ENCODE measurements at regions not wholly inside any gene's neighbourhood (a gene's known extent, or its start where the extent isn't known, plus 50 kb on each side); places are given as distances from the start of the nearest gene placed in this dataset.
"Not testable (repeated sequence)": the region's sequence is repeated elsewhere in the genome, so short reads cannot be mapped to it uniquely, and the experiment has no call there.

DNA sequence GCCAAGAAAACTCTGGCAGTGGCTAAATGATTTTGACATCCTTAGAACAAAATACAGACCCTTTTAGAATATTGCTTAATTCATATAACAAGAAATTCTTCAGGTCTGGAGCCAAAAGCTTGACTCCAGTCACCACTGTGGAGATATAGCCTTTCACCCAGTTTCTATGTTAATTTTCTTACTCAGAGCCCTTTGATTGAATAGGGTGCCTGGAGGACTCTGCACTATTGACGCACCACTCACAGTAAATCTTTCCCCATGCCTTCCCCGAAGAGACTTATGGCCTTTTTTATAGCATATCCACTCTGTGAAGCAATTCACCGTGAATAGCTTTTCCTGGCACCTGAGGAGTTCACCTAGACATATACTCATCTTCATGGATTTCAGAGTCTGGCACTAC is 613.8 kb downstream of the ZWINT start:
- DNase-seq (ENCODE audit: low read depth) = no peak

DNA sequence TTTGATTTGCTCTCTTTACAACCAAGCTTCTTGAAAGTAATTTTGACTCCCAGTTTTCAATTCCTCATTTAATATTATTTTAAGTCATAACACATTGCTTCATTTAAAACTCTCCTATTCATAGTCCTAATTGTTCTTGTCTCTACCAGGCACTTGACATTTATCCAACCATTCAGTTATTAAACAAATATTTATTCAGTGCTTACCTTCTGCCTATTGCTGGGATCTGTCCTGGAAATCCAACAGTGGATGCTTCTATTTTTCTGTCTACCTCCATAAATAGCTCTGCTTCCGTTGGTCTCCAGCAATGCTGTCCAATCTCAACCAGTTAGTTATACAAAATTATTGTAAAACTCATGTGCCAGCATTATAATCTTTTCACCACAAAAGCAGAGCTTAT is 615.1 kb downstream of the ZWINT start:
- no peak for DNase-seq (ENCODE audit: low read depth)

DNA sequence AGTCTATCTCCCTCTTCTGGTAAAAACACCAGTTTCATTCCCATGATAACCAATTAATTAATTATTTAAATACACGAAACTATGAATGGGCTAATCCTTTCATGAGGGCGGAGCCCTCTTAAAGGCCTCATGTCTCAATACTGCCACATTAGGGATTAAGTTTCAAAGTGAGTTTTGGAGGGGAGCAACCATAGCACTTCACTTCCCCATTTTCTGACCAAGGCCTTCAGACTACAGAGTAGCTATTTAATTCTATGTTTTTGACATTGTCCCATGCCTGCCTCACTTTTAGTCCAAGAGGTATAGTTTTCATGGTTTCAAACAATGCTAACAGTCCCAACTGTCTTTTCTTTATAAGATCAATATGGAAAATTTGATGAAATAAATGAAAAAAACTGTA is 618.6 kb downstream of the ZWINT start:
- DNase-seq (ENCODE audit: low read depth) = no peak

GRCh38 chr10:55740767-55741166 is 620.3 kb downstream of the ZWINT start:
- peak; percentile 1 for DNase-seq (ENCODE audit: low read depth)

DNA sequence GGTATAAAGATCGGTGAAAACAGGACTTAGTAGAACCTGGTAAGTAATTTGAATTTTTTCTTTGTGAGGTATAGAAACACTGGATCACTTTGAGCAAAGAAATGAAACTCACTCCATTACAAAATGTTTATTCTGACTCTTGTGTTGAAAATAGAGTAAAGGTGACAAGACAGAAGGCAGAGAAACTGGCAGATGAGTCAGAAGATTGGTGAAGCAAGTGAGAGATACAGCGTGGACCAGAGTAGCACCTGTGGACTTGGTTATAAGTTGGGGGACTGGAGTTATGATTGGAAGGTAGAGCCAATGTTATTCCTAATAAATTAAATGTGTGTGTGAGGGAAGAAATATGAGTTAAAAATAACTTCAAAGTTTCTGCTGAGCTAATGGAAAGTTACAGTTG is 620.9 kb downstream of the ZWINT start:
- DNase-seq (ENCODE audit: low read depth) = no peak

DNA sequence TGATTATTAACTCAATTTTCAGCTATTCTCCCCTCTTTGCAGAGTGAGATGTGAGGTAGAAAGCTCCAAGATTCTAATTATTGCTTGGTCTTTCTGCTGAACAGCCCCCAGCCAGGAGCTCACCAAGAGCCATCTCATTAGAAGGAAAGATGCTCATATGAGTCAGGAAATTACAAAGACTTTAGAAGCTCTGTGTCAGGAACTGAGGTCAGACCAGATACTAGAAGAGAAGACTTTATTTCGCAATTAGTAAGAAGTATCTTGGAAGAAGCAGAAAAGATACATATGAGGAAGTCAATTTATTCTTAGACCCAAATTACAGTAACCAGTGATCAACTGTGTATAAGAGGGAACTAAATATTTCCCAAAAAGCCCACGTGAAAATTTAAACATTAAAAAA is 626.9 kb downstream of the ZWINT start:
- DNase-seq (ENCODE audit: low read depth) = no peak

DNA sequence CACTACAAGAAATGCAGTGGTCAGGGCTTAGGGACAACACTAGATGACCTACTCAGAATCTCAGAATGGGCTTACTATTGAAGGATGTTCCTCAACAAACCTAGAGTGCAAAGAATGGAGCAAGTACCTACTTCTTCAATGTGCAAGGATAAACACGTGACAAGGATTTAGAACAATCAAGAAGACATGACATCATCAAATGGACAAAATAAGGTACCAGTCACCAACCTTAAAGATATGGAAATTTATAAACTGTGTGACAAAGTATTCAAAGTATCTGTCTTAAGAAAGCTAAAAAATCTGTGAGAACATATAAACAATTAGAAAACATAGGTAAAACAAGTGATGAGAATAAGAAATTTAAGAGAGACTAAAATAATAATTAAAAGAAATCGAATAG is 656.1 kb downstream of the ZWINT start:
- DNase-seq (ENCODE audit: low read depth) = no peak

- DNase-seq (ENCODE audit: low read depth) = no peak
Measured at GRCh38 chr10:55668326-55668922, 692.6 kb downstream of the ZWINT start.

DNA sequence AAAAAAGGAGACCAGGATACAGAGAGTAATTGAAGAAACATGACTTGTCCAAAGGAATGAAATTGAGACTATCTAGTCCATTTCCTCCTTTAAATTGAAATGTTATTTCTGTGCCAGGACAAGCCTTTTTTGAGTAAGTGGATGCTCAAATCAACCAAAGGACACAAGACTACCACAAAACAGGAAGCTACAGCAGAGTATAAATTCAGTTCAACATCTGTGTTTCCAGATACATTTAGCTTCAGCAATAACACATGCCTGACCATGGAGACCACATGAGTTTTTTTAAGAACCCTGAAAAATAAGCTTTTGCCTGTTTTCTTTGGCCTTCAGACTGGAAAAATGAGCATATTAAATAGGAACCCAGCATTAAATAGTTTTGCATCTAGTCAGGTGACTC is 707.5 kb downstream of the ZWINT start:
- DNase-seq (ENCODE audit: low read depth) = no peak

- DNase-seq (ENCODE audit: low read depth) = no peak
Measured at GRCh38 chr10:55641601-55642000, 719.5 kb downstream of the ZWINT start.

DNA sequence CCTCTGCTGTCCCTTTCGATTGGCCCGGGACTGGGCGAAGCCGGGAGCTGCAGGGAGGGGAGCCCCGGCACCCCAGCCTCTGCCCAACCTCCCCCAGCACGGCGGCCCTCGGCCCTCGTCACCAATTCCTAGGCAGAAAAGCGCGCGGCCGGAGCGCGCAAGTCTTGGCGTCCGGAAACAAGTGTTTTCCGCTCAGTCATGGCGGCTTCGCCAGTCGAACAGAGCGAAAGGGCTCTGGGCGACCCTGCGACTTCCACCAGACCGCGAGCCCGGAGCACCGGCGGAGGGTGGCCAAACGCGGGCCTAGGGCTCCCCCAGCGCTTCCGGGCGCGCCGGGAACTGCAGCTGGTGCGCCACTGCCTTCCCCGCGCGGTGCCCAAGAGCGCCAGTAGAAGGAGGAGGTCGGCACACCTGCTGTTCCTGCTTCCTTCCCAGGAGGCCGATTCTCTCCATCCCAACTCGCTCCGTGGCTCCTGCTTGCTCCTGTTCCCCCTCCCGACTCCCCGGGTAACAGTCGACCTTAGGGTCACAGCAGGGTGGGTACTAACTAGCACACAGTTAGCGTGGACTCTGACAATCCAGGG is 729.9 kb downstream of the ZWINT start:
- peak; percentile 11 for DNase-seq (ENCODE audit: low read depth)

DNA sequence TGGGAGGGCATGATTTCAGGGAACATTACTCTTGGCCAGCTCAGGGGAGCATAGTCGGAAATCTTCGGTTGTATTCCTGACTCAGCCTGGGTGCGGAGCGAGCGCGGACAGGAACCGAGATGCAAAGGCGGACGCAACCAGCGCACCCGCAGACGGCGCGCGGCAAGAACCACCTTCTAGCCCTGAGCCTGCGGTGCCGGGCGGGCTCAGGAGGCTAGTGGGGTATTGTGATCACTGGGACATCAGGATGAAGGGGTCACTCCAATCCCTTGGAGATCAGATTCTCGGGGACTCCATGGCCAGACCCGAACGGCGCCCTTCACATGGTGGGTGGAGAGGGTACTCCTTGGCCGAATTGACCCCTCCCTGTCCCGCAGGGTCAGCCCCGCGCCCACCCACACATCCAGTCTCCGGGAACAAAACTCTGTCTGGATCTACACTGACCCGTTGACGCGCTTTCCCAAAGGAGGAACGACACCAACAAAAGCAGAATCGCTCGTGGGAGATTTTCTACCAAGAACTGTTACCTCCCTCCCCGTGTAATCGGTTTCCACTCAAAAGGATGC is 730.5 kb downstream of the ZWINT start:
- DNase-seq (ENCODE audit: low read depth) = no peak

GRCh38 chr10:55629793-55630490 is 731.1 kb downstream of the ZWINT start:
- DNase-seq (ENCODE audit: low read depth) = peak; percentile 11

GRCh38 chr10:55628260-55628701 is 732.8 kb downstream of the ZWINT start:
- no peak for DNase-seq (ENCODE audit: low read depth)

- DNase-seq (ENCODE audit: low read depth) = no peak
Measured at GRCh38 chr10:55627501-55628051, 733.5 kb downstream of the ZWINT start.

GRCh38 chr10:55601690-55602478 is 759.2 kb downstream of the ZWINT start:
- DNase-seq (ENCODE audit: low read depth) = not testable (repeated sequence)

DNA sequence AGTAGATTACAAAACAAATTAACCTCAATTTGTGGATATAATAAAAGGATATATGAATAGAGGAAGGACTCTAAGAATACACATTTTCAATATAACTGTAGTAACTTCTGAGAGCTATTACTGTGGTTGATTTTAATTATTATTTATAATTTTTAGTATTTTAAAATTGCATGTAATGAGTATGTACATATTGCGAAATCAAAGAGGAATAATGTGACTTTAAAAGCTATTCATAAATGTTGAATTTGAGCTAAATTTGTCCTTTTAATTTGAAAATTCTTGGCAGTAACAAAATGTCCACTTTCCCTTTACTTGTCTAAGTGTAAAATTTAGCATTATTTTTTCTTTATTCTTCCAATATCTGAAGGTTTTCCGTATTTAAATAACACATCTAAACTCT is 750.6 kb upstream of the PCDH15 start:
- DNase-seq (ENCODE audit: low read depth) = no peak

GRCh38 chr10:55550236-55550635 is 749.2 kb upstream of the PCDH15 start:
- peak; percentile 7 for DNase-seq (ENCODE audit: low read depth)

- not testable (repeated sequence) for DNase-seq (ENCODE audit: low read depth)
Measured at GRCh38 chr10:55537497-55537896, 736.5 kb upstream of the PCDH15 start.

GRCh38 chr10:55519264-55519663 is 718.2 kb upstream of the PCDH15 start:
- DNase-seq (ENCODE audit: low read depth) = no peak

DNA sequence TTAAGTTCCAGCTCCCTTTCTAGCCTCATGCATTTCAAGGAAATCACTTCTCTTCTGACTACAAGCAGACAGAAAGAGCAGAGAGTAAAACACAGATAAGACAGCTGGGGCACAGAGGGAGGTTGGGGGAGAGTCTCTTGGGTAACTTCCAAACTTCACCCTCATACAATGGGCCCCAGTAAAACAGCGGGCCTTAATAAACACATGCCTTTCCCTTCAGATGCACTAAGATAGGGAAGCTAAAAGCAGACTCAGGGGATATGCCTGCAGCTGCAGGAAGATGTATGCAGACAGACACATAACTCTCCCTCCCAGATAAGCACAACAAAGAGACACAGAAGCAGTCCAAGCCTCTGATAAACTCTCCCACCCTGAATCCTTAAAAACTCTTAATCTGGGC is 717.4 kb upstream of the PCDH15 start:
- not testable (repeated sequence) for DNase-seq (ENCODE audit: low read depth)

GRCh38 chr10:55509168-55509567 is 708.1 kb upstream of the PCDH15 start:
- DNase-seq (ENCODE audit: low read depth) = no peak
